ENCODE measurements at regions not wholly inside any gene's neighbourhood (a gene's known extent, or its start where the extent isn't known, plus 50 kb on each side); places are given as distances from the start of the nearest gene placed in this dataset.
"Not testable (repeated sequence)": the region's sequence is repeated elsewhere in the genome, so short reads cannot be mapped to it uniquely, and the experiment has no call there.

DNA sequence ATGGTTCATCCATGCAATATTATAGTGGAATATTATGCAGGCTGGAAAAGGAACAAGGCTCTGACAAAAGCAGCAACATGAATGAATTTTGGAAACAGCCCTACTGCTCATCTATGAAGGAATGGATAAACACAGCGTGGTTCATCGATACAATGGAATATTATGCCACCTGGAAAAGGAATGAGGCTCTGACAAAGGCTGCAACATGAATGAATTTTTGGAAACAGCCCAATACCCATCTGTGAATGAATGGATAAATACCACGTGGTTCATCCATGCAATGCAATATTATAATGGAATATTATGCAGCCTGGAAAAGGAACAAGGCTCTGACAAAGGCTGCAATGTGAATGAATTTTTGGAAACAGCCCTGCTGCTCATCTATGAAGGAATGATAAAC lies 160.4 kb downstream of the CRLF2 start:
- Histone ChIP-seq H3K9me3 (ENCODE audit: control insufficient read depth, low read length) (no peaks in the 10 kb centered on the region), H3K27ac (ENCODE audit: low read length) (no peak overlapping the region), H3K27me3 (ENCODE audit: control insufficient read depth, insufficient read depth) (no peaks in the 10 kb centered on the region), H3K4me3 (ENCODE audit: low read length) (no peak overlapping the region), H3K4me1 (ENCODE audit: control insufficient read depth, insufficient read depth, low read length) (no peaks in the 10 kb centered on the region)
- no peak for DNase-seq
- no peak for ATAC-seq
- WGBS = 95% methylated on average over 3 of the region's 3 CpGs
- intact Hi-C loops (cut with DNase I) = no loop called here

DNA sequence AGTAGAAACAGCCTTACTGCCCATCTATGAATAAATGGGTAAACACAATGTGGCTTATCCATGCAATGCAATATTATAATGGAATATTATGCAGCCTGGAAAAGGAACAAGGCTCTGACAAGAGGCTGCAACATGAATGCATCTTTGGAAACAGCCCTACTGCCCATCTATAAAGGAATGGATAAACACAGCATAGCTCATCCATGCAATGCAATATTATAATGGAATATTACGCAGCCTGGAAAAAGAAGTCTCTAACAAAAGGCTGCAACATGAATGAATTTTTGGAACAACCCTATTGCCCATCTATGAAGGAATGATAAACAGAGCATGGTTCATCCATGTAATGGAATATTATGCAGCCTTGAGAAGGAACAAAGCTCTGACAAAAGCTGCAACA lies 161.0 kb downstream of the CRLF2 start:
- WGBS = 100% methylated on average over 1 of the region's 1 CpG
- no peak overlapping the region for H3K4me3 ChIP-seq (ENCODE audit: low read length)
- DNase-seq (no peak), ATAC-seq (no peak)
- intact Hi-C loops (cut with DNase I) = no loop called here
- H3K9me3 ChIP-seq (ENCODE audit: control insufficient read depth, low read length) = no peaks in the 10 kb centered on the region
- no peaks in the 10 kb centered on the region for H3K4me1 ChIP-seq (ENCODE audit: control insufficient read depth, insufficient read depth, low read length)
- H3K27me3 ChIP-seq (ENCODE audit: control insufficient read depth, insufficient read depth) = no peaks in the 10 kb centered on the region
- H3K27ac ChIP-seq (ENCODE audit: low read length) = no peak overlapping the region

- Histone ChIP-seq H3K27ac (ENCODE audit: low read length) (no peak overlapping the region), H3K27me3 (ENCODE audit: control insufficient read depth, insufficient read depth) (no peaks in the 10 kb centered on the region), H3K9me3 (ENCODE audit: control insufficient read depth, low read length) (peaks cover 7% of the 10 kb centered on the region), H3K4me1 (ENCODE audit: control insufficient read depth, insufficient read depth, low read length) (no peaks in the 10 kb centered on the region), H3K4me3 (ENCODE audit: low read length) (no peak overlapping the region)
- no peak for DNase-seq
- ATAC-seq = no peak
- 89% methylated on average over 9 of the region's 9 CpGs for WGBS
- intact Hi-C loops (cut with DNase I) = no loop called here
Measured at GRCh38 chrX:1045680-1046314, 166.7 kb downstream of the CRLF2 start.

GRCh38 chrX:1041091-1041490 lies 171.4 kb downstream of the CRLF2 start:
- DNase-seq (no peak), ATAC-seq (peak in 1 of 2 donors; percentile 33)
- Histone ChIP-seq H3K27me3 (ENCODE audit: control insufficient read depth, insufficient read depth) (no peaks in the 10 kb centered on the region), H3K4me3 (ENCODE audit: low read length) (no peak overlapping the region), H3K9me3 (ENCODE audit: control insufficient read depth, low read length) (peaks cover 5% of the 10 kb centered on the region), H3K27ac (ENCODE audit: low read length) (no peak overlapping the region), H3K4me1 (ENCODE audit: control insufficient read depth, insufficient read depth, low read length) (no peaks in the 10 kb centered on the region)
- intact Hi-C loops (cut with DNase I) = no loop called here
- 85% methylated on average over 11 of the region's 11 CpGs for WGBS

DNA sequence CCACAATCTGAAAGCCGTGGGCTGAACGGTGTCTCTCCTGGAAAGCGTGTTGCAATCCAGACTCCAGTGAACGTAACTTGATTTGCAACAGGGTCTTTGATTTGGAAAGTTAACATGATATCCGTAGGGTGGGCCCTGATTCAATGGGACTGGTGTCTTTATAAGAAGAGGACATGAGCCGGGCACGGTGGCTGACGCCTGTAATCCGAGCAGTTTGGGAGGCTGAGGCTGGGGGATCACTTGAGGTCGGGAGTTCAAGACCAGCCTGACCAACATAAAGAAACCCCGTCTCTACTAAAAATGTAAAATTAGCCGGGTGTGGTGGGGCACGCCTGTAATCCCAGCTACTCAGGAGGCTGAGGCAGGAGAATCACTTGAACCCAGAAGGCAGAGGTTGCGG lies 176.5 kb downstream of the CRLF2 start:
- DNase-seq; H3K4me3 ChIP-seq (ENCODE audit: low read length); H3K9me3 ChIP-seq (ENCODE audit: control insufficient read depth, low read length); H3K27me3 ChIP-seq (ENCODE audit: control insufficient read depth, insufficient read depth); H3K27ac ChIP-seq (ENCODE audit: low read length); ATAC-seq; intact Hi-C loops (cut with DNase I); H3K4me1 ChIP-seq (ENCODE audit: control insufficient read depth, insufficient read depth, low read length): not testable (repeated sequence)
- 88% methylated on average over 14 of the region's 14 CpGs for WGBS

DNA sequence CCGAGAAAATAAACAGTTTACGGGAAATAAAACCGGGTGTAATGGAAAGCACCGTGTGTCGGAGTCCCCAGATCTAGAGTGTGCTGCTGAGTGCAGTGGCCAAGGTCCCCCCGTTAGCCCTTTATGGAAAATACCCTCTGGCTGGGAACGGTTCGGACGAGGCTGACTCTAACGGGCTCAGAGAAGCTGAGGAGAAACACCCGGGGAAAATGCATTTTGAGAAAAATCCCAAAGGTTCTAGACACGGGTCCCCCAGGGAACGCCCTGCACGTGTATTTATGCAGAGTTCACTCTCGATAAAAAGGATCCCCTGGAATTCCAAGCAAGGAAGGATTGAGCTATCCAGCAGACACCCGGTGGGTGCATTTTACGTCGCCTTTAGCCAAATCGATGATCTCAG lies 177.2 kb downstream of the CRLF2 start:
- DNase-seq = no peak
- H3K4me3 ChIP-seq (ENCODE audit: low read length) = no peak overlapping the region
- WGBS = 79% methylated on average over 19 of the region's 19 CpGs
- H3K4me1 ChIP-seq (ENCODE audit: control insufficient read depth, insufficient read depth, low read length) = no peaks in the 10 kb centered on the region
- no peaks in the 10 kb centered on the region for H3K27me3 ChIP-seq (ENCODE audit: control insufficient read depth, insufficient read depth)
- intact Hi-C loops (cut with DNase I) = no loop called here
- ATAC-seq = no peak
- H3K9me3 ChIP-seq (ENCODE audit: control insufficient read depth, low read length) = no peaks in the 10 kb centered on the region
- H3K27ac ChIP-seq (ENCODE audit: low read length) = no peak overlapping the region

GRCh38 chrX:1034717-1035116 lies 177.7 kb downstream of the CRLF2 start:
- Histone ChIP-seq H3K9me3 (ENCODE audit: control insufficient read depth, low read length) (no peaks in the 10 kb centered on the region), H3K27me3 (ENCODE audit: control insufficient read depth, insufficient read depth) (no peaks in the 10 kb centered on the region)
- WGBS = 83% methylated on average over 17 of the region's 17 CpGs

GRCh38 chrX:1031521-1032430 lies 180.7 kb downstream of the CRLF2 start:
- DNase-seq = no peak

More at GRCh38 chrX:1034717-1035116, 177.7 kb downstream of the CRLF2 start:
- Histone ChIP-seq H3K27ac (ENCODE audit: low read length) (no peak overlapping the region), H3K4me1 (ENCODE audit: control insufficient read depth, insufficient read depth, low read length) (no peaks in the 10 kb centered on the region), H3K4me3 (ENCODE audit: low read length) (no peak overlapping the region)
- no peak for DNase-seq
- intact Hi-C loops (cut with DNase I) = no loop called here
- ATAC-seq = no peak

DNA sequence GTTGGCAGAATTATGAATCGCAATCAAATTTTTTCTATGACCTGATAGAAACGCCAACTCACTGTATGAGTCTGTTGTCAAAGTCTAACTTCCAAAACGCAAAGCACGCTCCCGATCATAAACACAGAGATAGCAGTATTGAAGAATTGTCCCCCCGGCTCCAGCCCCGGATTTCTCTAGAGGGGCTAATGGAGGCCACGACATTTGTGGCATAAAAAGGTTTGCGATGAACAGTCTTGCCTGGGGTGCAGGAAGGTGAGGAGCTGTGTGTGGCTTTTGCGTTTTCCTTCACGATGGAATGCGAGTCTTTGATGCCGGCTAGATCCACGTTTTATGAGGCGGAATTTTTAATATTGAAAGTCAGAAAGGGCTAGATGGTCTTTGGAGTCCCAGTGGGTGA lies 183.0 kb downstream of the CRLF2 start:
- Histone ChIP-seq H3K9me3 (ENCODE audit: control insufficient read depth, low read length) (no peaks in the 10 kb centered on the region), H3K27ac (ENCODE audit: low read length) (no peak overlapping the region), H3K4me1 (ENCODE audit: control insufficient read depth, insufficient read depth, low read length) (no peaks in the 10 kb centered on the region), H3K4me3 (ENCODE audit: low read length) (no peak overlapping the region), H3K27me3 (ENCODE audit: control insufficient read depth, insufficient read depth) (no peaks in the 10 kb centered on the region)
- ATAC-seq (no peak), DNase-seq (no peak)
- intact Hi-C loops (cut with DNase I) = no loop called here
- 88% methylated on average over 15 of the region's 15 CpGs for WGBS

More at GRCh38 chrX:1031521-1032430, 180.7 kb downstream of the CRLF2 start:
- intact Hi-C loops (cut with DNase I) = no loop called here
- Histone ChIP-seq H3K4me1 (ENCODE audit: control insufficient read depth, insufficient read depth, low read length) (no peaks in the 10 kb centered on the region), H3K27me3 (ENCODE audit: control insufficient read depth, insufficient read depth) (no peaks in the 10 kb centered on the region), H3K27ac (ENCODE audit: low read length) (no peak overlapping the region), H3K9me3 (ENCODE audit: control insufficient read depth, low read length) (no peaks in the 10 kb centered on the region), H3K4me3 (ENCODE audit: low read length) (no peak overlapping the region)
- WGBS = 82% methylated on average over 38 of the region's 38 CpGs
- no peak for ATAC-seq

- ATAC-seq (no peak), DNase-seq (no peak)
- Histone ChIP-seq H3K27ac (ENCODE audit: low read length) (no peak overlapping the region), H3K27me3 (ENCODE audit: control insufficient read depth, insufficient read depth) (no peaks in the 10 kb centered on the region), H3K4me3 (ENCODE audit: low read length) (no peak overlapping the region), H3K4me1 (ENCODE audit: control insufficient read depth, insufficient read depth, low read length) (no peaks in the 10 kb centered on the region), H3K9me3 (ENCODE audit: control insufficient read depth, low read length) (no peaks in the 10 kb centered on the region)
- intact Hi-C loops (cut with DNase I) = no loop called here
Measured at GRCh38 chrX:1027680-1028079, 184.8 kb downstream of the CRLF2 start.

DNA sequence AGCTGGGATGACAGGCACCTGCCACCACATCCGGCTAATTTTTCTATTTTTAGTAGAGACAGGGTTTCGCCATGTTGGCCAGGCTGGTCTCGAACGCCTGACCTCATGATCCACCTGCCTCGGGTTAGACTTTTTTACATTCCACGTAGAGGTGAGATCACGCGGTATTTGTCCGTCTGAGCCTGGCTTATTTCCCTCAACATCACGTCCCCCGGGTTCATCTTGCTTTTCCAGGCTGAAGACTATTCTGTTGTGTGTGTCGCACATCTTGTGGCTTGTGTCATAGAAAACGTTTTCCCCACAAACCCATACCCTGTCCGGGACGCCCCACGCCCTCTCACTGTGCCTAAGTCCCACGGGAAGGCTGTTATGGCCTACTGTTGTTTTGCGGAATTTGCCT lies 185.3 kb downstream of the CRLF2 start:
- Histone ChIP-seq H3K27me3 (ENCODE audit: control insufficient read depth, insufficient read depth) (no peaks in the 10 kb centered on the region), H3K9me3 (ENCODE audit: control insufficient read depth, low read length) (no peaks in the 10 kb centered on the region), H3K4me1 (ENCODE audit: control insufficient read depth, insufficient read depth, low read length) (no peaks in the 10 kb centered on the region), H3K27ac (ENCODE audit: low read length) (no peak overlapping the region), H3K4me3 (ENCODE audit: low read length) (no peak overlapping the region)
- ATAC-seq = no peak
- 74% methylated on average over 18 of the region's 18 CpGs for WGBS
- intact Hi-C loops (cut with DNase I) = no loop called here
- no peak for DNase-seq

Data from right cardiac atrium (tissue), 5 donors.